22Rv1 (cell line): ENCODE measurements at regions not wholly inside any gene's neighbourhood (a gene's known extent, or its start where the extent isn't known, plus 50 kb on each side); places are given as distances from the start of the nearest gene placed in this dataset.

Experiments
- ZFX ChIP-seq: fragments of 450-650 bp; IDR thresholded peaks from 2 replicates; pipeline ENCODE4 v1.6.1; 2017; ENCODE audit warnings: antibody characterized with exemption, borderline replicate concordance
- TF ChIP-seq, protein P1 (sequence below): fragments of 450-650 bp; IDR thresholded peaks from 2 replicates; pipeline ENCODE4 v1.5.1; 2017; ENCODE audit warnings: mild to moderate bottlenecking

DNA sequence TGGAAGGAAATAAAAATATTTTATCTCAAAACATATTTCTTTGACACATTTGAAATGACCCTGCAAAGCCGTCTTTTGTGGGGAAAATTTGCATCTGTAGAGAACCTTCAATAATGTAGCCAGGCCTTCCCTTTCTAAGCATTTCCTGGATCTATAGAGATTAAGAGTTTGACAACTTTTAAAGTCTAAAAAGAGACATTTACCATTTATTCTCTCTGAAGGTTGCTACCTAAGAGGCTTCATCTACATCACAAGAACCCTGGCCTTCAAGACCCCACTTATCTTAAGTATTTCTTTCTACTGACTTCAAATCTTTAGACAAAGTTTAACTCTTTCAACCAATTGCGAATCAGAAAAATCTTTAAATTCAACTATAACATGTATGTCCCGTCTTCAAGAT, 1639.8 kb downstream of the RPA4 start:
- TF ChIP-seq, protein P1, sequence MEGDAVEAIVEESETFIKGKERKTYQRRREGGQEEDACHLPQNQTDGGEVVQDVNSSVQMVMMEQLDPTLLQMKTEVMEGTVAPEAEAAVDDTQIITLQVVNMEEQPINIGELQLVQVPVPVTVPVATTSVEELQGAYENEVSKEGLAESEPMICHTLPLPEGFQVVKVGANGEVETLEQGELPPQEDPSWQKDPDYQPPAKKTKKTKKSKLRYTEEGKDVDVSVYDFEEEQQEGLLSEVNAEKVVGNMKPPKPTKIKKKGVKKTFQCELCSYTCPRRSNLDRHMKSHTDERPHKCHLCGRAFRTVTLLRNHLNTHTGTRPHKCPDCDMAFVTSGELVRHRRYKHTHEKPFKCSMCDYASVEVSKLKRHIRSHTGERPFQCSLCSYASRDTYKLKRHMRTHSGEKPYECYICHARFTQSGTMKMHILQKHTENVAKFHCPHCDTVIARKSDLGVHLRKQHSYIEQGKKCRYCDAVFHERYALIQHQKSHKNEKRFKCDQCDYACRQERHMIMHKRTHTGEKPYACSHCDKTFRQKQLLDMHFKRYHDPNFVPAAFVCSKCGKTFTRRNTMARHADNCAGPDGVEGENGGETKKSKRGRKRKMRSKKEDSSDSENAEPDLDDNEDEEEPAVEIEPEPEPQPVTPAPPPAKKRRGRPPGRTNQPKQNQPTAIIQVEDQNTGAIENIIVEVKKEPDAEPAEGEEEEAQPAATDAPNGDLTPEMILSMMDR: no peak
- TF ChIP-seq ZFX: no peak
